GM18873 (cell line): ENCODE measurements at regions not wholly inside any gene's neighbourhood (a gene's known extent, or its start where the extent isn't known, plus 50 kb on each side); places are given as distances from the start of the nearest gene placed in this dataset.
"Not testable (repeated sequence)": the region's sequence is repeated elsewhere in the genome, so short reads cannot be mapped to it uniquely, and the experiment has no call there.

Experiments used
- ATAC-seq: cut with Tn5 transposase; IDR thresholded peaks from one replicate; pipeline ENCODE4 v1.9.1; 2021; ENCODE audit warnings: mild to moderate bottlenecking, moderate library complexity, moderate number of reproducible peaks; ENCODE audit not compliant: unreplicated experiment, low FRiP score

GRCh38 chr5:91851670-91852069 is 468.6 kb upstream of the ARRDC3 start:
- ATAC-seq: no peak

- ATAC-seq: no peak
These were observed 466.9 kb upstream of the ARRDC3 start for GRCh38 chr5:91850031-91850430.

- no peak for ATAC-seq
These were observed 466.0 kb upstream of the ARRDC3 start for GRCh38 chr5:91849069-91849468.

- ATAC-seq: no peak
These were observed 465.3 kb upstream of the ARRDC3 start for GRCh38 chr5:91848453-91848852.

GRCh38 chr5:91841423-91841822 is 458.3 kb upstream of the ARRDC3 start:
- no peak for ATAC-seq

- no peak for ATAC-seq
These were observed 457.3 kb upstream of the ARRDC3 start for GRCh38 chr5:91840412-91840811.

GRCh38 chr5:91839721-91840120 is 456.6 kb upstream of the ARRDC3 start:
- no peak for ATAC-seq

GRCh38 chr5:91839233-91839632 is 456.1 kb upstream of the ARRDC3 start:
- ATAC-seq: no peak

GRCh38 chr5:91830361-91830953 is 447.3 kb upstream of the ARRDC3 start:
- no peak for ATAC-seq

GRCh38 chr5:91825618-91826017 is 442.5 kb upstream of the ARRDC3 start:
- no peak for ATAC-seq

GRCh38 chr5:91824406-91824805 is 441.3 kb upstream of the ARRDC3 start:
- ATAC-seq: no peak

GRCh38 chr5:91820874-91821273 is 437.8 kb upstream of the ARRDC3 start:
- no peak for ATAC-seq

GRCh38 chr5:91816681-91817080 is 433.6 kb upstream of the ARRDC3 start:
- no peak for ATAC-seq

- no peak for ATAC-seq
These were observed 414.5 kb upstream of the ARRDC3 start for GRCh38 chr5:91797576-91797975.

- no peak for ATAC-seq
These were observed 411.9 kb upstream of the ARRDC3 start for GRCh38 chr5:91794856-91795548.

GRCh38 chr5:91794455-91794854 is 411.3 kb upstream of the ARRDC3 start:
- ATAC-seq: no peak

- ATAC-seq: no peak
These were observed 404.6 kb upstream of the ARRDC3 start for GRCh38 chr5:91787718-91788117.

GRCh38 chr5:91777671-91778070 is 394.6 kb upstream of the ARRDC3 start:
- ATAC-seq: no peak

GRCh38 chr5:91776249-91776648 is 393.1 kb upstream of the ARRDC3 start:
- ATAC-seq: no peak

- ATAC-seq: no peak
These were observed 387.3 kb upstream of the ARRDC3 start for GRCh38 chr5:91770400-91770799.

GRCh38 chr5:91757383-91757782 is 374.3 kb upstream of the ARRDC3 start:
- not testable (repeated sequence) for ATAC-seq

- no peak for ATAC-seq
These were observed 371.9 kb upstream of the ARRDC3 start for GRCh38 chr5:91754990-91755389.
